B cell (primary cell): ENCODE measurements at regions not wholly inside any gene's neighbourhood (a gene's known extent, or its start where the extent isn't known, plus 50 kb on each side); places are given as distances from the start of the nearest gene placed in this dataset.

ENCODE experiments used
- ATAC-seq: fragments of 200-7000 bp; cut with Tn5 transposase; one replicate; pipeline ENCODE4 v1.10.0; 2021; ENCODE audit warnings: low read depth, mild to moderate bottlenecking, moderate number of reproducible peaks, moderate library complexity
- CTCF ChIA-PET: fragments of 350-600 bp; sonication (Branson Sonifier 250); formaldehyde crosslinking; loops from one replicate; lab custom pipeline; 2021; ENCODE audit warnings: antibody characterized with exemption, inconsistent platforms; lab: Charles Lee
- POLR2A ChIA-PET: fragments of 350-600 bp; sonication (Branson Sonifier 250); formaldehyde crosslinking; loops from one replicate; lab custom pipeline; 2021; ENCODE audit warnings: antibody characterized with exemption; lab: Charles Lee
- DNase-seq: peaks from one replicate; pipeline ENCODE4 v3.0.0; 2013
- H2AFZ ChIP-seq: 2 replicates; pipeline ENCODE4 v1.6.1; 2012; ENCODE audit warnings: mild to moderate bottlenecking, low read depth, low read length; ENCODE audit not compliant: insufficient read depth, poor library complexity, severe bottlenecking
- H3K27ac ChIP-seq, 2 donors: 1 replicate in 1 of 2; 2 replicates in 1 of 2; pipeline ENCODE4 v1.5.1; 2012 to 2013; ENCODE audit warnings: low read length in 2 of 2, mild to moderate bottlenecking in 2 of 2, moderate library complexity in 1 of 2
- H3K27me3 ChIP-seq, 4 experiments: fragments of 200-600 bp in 1 of 4; sonication (generic) in 1 of 4; replicated peaks in 1 of 4; 1 replicate in 2 of 4; 2 replicates in 2 of 4; pipeline versions ENCODE4 v1.6.1 to v1.7.0; 2013 to 2016; ENCODE audit warnings: low read length in 3 of 4, mild to moderate bottlenecking in 2 of 4, mixed read lengths in 1 of 4, moderate library complexity in 1 of 4; ENCODE audit not compliant: insufficient read depth in 4 of 4, control insufficient read depth in 3 of 4; ENCODE audit errors: control extremely low read depth in 1 of 4
- H3K36me3 ChIP-seq, 2 experiments: replicated peaks in 1 of 2; 1 replicate in 1 of 2; 2 replicates in 1 of 2; pipeline versions ENCODE4 v1.6.1 to v1.7.1; 2013; ENCODE audit warnings: low read length in 1 of 2; ENCODE audit not compliant: insufficient read depth in 2 of 2, control insufficient read depth in 1 of 2; ENCODE audit errors: control extremely low read depth in 1 of 2, extremely low read depth in 1 of 2
- H3K4me1 ChIP-seq, 2 donors: fragments of 200-600 bp in 1 of 2; sonication (generic) in 1 of 2; 1 replicate in 1 of 2; 2 replicates in 1 of 2; pipeline versions ENCODE4 v1.5.1 to v1.6.1; 2013 to 2017; ENCODE audit warnings: low read length in 2 of 2; ENCODE audit not compliant: control insufficient read depth in 2 of 2, insufficient read depth in 2 of 2
- H3K4me2 ChIP-seq: replicated peaks from 2 replicates; pipeline ENCODE3; 2012; ENCODE audit warnings: mild to moderate bottlenecking, low read depth, low read length; ENCODE audit not compliant: poor library complexity, severe bottlenecking
- H3K4me3 ChIP-seq, 5 experiments: fragments of 200-600 bp in 1 of 5; sonication (generic) in 1 of 5; 1 replicate in 3 of 5; 2 replicates in 2 of 5; pipeline versions ENCODE4 v1.5.1 to v1.7.0; 2011 to 2016; ENCODE audit warnings: low read length in 4 of 5, mild to moderate bottlenecking in 4 of 5, low read depth in 2 of 5, control low read depth in 1 of 5, moderate library complexity in 1 of 5; ENCODE audit not compliant: insufficient read depth in 1 of 5; ENCODE audit errors: control extremely low read depth in 1 of 5, extremely low read depth in 1 of 5
- H3K79me2 ChIP-seq: fragments of 200-600 bp; sonication (generic); one replicate; pipeline ENCODE4 v1.6.0; 2016; ENCODE audit warnings: low read length; ENCODE audit not compliant: control insufficient read depth, insufficient read depth
- H3K9ac ChIP-seq: fragments of 200-600 bp; sonication (generic); 2 replicates; pipeline ENCODE4 v1.6.1; 2017; ENCODE audit warnings: mild to moderate bottlenecking, low read length, moderate library complexity
- H3K9me3 ChIP-seq, 3 donors: one replicate each; pipeline versions ENCODE4 v1.6.1 to v1.7.1; 2013; ENCODE audit warnings: low read length in 2 of 3; ENCODE audit not compliant: control insufficient read depth in 2 of 3, insufficient read depth in 1 of 3; ENCODE audit errors: control extremely low read depth in 1 of 3
- H4K20me1 ChIP-seq: 2 replicates; pipeline ENCODE4 v1.6.0; 2012; ENCODE audit warnings: mild to moderate bottlenecking, low read length; ENCODE audit not compliant: insufficient read depth, control insufficient read depth, poor library complexity, severe bottlenecking
- H3K27ac Mint-ChIP-seq: one replicate; pipeline ENCODE4 v1.8.0; 2021; ENCODE audit warnings: mixed read lengths
- H3K27me3 Mint-ChIP-seq: one replicate; pipeline ENCODE4 v1.8.0; 2021; ENCODE audit warnings: mixed read lengths
- H3K4me1 Mint-ChIP-seq: one replicate; pipeline ENCODE4 v1.8.0; 2021; ENCODE audit warnings: mixed read lengths
- H3K4me3 Mint-ChIP-seq: one replicate; pipeline ENCODE4 v1.8.0; 2021; ENCODE audit warnings: mixed read lengths
- H3K9me3 Mint-ChIP-seq: one replicate; pipeline ENCODE4 v1.8.0; 2022; ENCODE audit warnings: mixed read lengths; ENCODE audit not compliant: insufficient read depth
- EZH2 ChIP-seq: IDR thresholded peaks from 2 replicates; pipeline ENCODE4 v1.6.1; 2012; ENCODE audit warnings: borderline replicate concordance, low read depth, mild to moderate bottlenecking, moderate library complexity, low read length; ENCODE audit not compliant: insufficient read depth, poor library complexity, severe bottlenecking
- WGBS: methylation state at CpG from one replicate; pipeline ENCODE4 v1.1.5; 2013; ENCODE audit warnings: missing lambda C conversion rate; ENCODE audit not compliant: insufficient coverage; 5-methylcytosine and 5-hydroxymethylcytosine counted together
- intact Hi-C: fragments of 100-400 bp; cut with micrococcal nuclease; formaldehyde crosslinking; loops from one replicate; pipeline ENCODE4 v1.10.0; 2022
- TF ChIP-seq, protein P1 (sequence below): fragments of 200-600 bp; IDR thresholded peaks from one replicate; pipeline ENCODE4 v1.8.0; 2022; ENCODE audit warnings: antibody characterized with exemption, mild to moderate bottlenecking

DNA sequence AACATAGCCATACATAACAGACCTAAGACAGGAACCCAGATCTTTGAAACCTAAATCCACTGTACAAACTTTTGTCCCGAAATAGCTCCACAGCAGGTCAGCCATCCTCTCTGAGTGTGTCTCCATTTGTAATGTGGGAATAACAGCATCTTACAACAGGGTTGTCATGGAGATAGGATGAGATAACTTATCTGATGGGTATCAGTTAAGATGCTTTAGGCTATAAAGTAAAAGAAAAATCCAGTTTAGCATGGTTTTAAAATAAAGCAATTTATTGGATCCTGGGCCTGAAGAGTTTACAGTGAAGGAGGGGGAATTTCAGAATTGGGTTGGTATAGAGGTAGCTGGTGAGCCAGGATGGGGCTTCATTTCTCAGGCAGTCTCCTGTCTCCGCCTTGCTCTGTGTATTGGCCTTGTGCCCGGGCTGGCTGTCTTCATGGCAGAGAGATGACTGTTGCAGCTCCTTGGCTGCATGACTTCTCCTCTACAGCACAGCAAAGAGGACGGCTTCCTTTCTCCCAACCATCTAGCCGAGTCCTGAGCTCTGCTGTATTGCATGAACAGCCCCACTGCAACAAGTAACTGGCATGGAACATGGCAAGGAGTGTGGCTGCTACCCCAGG, 131.9 kb upstream of the PROK2 start:
- no peak overlapping the region for H3K4me3 Mint-ChIP-seq
- CTCF ChIA-PET = no interaction called here

DNA sequence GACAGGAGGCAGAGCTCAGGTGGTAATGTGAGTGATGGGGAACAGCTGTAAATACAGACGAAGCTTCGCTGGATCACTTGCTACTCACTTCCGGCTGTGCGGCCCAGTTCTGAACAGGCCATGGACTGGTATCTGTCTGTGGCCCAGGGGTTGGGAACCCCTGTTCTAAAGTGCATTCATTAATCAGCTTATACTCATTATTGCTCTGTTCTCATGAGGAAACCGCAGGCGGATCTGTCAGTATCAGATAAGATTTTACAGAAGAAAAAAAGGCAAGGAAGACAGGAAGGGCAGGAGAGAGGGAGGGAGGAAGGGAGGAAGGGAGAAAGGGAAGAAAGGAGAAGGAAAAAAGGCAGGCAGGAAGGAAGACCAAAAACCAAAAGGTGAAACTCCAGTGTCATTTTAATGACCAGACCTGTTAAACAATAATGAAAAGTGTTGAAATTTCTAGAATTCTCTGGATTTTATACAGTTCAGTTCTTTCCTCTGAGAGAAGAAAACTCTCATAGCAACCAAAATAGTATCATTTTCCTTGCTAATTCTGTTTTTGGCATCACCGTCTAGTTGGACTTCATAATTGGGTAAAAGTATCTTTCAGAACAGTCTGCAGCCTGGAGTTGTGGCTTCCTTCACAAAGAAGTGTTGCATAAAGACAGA, 128.0 kb upstream of the PROK2 start:
- WGBS = 98% methylated on average over 5 of the region's 7 CpGs
- Histone ChIP-seq H3K9ac (no peak overlapping the region), H3K79me2 (no peaks in the 10 kb centered on the region), H3K4me1 (no peaks in the 10 kb centered on the region), H3K9me3 (peaks cover 0 to 7% (median 0%) of the 10 kb centered on the region in 3 donors), H3K27me3 (peaks cover 0 to 51% (median 42%) of the 10 kb centered on the region in 4 experiments), H3K36me3 (no peaks in the 10 kb centered on the region), H4K20me1 (peaks cover 4% of the 10 kb centered on the region), H2AFZ (no peak overlapping the region), H3K4me2 (no peak overlapping the region), H3K27ac (no peak overlapping the region), H3K4me3 (no peak overlapping the region)
- peaks cover 70% of the 10 kb centered on the region for H3K27me3 Mint-ChIP-seq
- TF ChIP-seq, protein P1, sequence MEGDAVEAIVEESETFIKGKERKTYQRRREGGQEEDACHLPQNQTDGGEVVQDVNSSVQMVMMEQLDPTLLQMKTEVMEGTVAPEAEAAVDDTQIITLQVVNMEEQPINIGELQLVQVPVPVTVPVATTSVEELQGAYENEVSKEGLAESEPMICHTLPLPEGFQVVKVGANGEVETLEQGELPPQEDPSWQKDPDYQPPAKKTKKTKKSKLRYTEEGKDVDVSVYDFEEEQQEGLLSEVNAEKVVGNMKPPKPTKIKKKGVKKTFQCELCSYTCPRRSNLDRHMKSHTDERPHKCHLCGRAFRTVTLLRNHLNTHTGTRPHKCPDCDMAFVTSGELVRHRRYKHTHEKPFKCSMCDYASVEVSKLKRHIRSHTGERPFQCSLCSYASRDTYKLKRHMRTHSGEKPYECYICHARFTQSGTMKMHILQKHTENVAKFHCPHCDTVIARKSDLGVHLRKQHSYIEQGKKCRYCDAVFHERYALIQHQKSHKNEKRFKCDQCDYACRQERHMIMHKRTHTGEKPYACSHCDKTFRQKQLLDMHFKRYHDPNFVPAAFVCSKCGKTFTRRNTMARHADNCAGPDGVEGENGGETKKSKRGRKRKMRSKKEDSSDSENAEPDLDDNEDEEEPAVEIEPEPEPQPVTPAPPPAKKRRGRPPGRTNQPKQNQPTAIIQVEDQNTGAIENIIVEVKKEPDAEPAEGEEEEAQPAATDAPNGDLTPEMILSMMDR = no peak
- no peak for TF ChIP-seq EZH2
- ATAC-seq (no peak), DNase-seq (no peak)
- intact Hi-C loops = no loop called here
- ChIA-PET CTCF (no interaction called here), POLR2A (no interaction called here)
- H3K27ac Mint-ChIP-seq = no peak overlapping the region
- H3K4me3 Mint-ChIP-seq = no peak overlapping the region
- H3K4me1 Mint-ChIP-seq = no peaks in the 10 kb centered on the region
- H3K9me3 Mint-ChIP-seq = no peaks in the 10 kb centered on the region

More for the DNA sequence above, 131.9 kb upstream of the PROK2 start:
- Histone ChIP-seq H3K9me3 (peaks cover 0 to 5% (median 0%) of the 10 kb centered on the region in 3 donors), H3K79me2 (no peaks in the 10 kb centered on the region), H3K4me3 (no peak overlapping the region), H2AFZ (no peak overlapping the region), H3K9ac (no peak overlapping the region), H3K27ac (no peak overlapping the region), H3K27me3 (peaks cover 0 to 49% (median 30%) of the 10 kb centered on the region in 4 experiments), H3K4me2 (no peak overlapping the region), H3K4me1 (no peaks in the 10 kb centered on the region), H4K20me1 (no peaks in the 10 kb centered on the region), H3K36me3 (no peaks in the 10 kb centered on the region)
- no peak for TF ChIP-seq EZH2
- TF ChIP-seq, protein P1 = no peak
- Mint-ChIP-seq H3K9me3 (no peaks in the 10 kb centered on the region), H3K27ac (no peak overlapping the region), H3K4me1 (no peaks in the 10 kb centered on the region), H3K27me3 (peaks cover 75% of the 10 kb centered on the region)
- no peak for DNase-seq
- ATAC-seq = no peak
- intact Hi-C loops = no loop called here
- 88% methylated on average over 2 of the region's 5 CpGs for WGBS
- POLR2A ChIA-PET = no interaction called here
